ENCODE measurements at regions not wholly inside any gene's neighbourhood (a gene's known extent, or its start where the extent isn't known, plus 50 kb on each side); places are given as distances from the start of the nearest gene placed in this dataset.

GRCh38 chr20:23143986-23144690 lies 58.0 kb upstream of the CD93 start:
- TF ChIP-seq SUZ12 (IDR thresholded peaks at IDR 0.05; ENCODE audit: extremely low read depth, insufficient read depth, insufficient read length): no peak
- TF ChIP-seq ZNF274 (IDR thresholded peaks at IDR 0.05; ENCODE audit: low read depth, low read length): no peak
